GDM1 (cell line): ENCODE measurements at regions not wholly inside any gene's neighbourhood (a gene's known extent, or its start where the extent isn't known, plus 50 kb on each side); places are given as distances from the start of the nearest gene placed in this dataset.

ENCODE experiments used
- DNase-seq: peaks from one replicate; lab custom pipeline; 2025; lab: John Stamatoyannopoulos, UW

DNA sequence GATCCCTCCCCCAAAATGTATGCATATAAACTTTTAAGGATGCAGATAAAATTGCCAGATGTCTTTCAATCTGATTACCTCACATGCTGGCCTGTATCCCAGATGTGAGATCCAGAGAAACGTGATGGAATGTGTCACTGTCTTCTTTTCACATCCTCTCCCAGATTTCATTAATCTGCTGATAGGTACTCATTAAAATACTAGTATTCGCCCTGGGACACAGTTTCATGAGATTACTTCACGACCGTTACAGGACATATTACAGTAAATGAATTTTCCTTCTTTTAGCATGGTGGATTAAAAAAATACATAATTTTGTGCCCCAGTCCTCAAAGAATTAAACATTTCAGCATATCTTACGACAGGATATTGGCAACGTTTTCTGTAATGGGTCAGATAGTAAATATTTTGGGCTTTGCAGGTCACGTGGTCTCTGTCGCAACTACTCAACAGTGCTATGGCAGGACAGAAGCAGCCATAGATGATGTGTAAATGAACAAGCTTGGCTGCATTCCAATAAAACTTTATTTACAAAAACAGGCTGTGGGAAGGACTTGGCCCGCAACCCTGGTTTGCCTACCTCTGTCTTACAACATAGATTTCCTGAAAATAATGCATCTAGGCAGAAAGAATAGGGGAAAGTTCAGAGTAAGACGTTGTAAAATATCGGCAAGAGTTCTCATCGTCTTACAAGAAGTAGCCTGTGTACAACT is 156.0 kb upstream of the DIO3 start:
- no peak for DNase-seq

DNA sequence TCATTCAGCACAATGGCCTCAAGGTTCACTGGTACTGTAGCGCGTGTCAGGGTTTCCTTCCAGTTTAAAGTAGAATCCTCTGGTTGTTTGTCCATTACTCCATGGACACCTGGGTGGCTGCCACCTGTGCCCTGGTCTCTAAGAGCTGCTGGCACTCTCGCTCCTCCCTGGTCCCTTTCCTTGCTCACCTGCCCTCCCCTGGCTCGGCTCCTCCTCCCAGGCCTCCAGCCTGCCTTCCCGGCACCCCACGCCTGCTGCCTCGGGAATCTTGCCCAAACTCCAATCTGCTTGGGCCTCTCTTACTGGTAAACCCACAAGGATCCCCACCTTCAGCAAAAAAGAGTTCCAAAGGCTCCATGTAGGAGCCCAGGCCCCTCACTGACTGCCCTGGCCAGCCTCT is 154.4 kb upstream of the DIO3 start:
- no peak for DNase-seq

- DNase-seq = no peak
These were observed 154.0 kb upstream of the DIO3 start for GRCh38 chr14:101407328-101407727.

DNA sequence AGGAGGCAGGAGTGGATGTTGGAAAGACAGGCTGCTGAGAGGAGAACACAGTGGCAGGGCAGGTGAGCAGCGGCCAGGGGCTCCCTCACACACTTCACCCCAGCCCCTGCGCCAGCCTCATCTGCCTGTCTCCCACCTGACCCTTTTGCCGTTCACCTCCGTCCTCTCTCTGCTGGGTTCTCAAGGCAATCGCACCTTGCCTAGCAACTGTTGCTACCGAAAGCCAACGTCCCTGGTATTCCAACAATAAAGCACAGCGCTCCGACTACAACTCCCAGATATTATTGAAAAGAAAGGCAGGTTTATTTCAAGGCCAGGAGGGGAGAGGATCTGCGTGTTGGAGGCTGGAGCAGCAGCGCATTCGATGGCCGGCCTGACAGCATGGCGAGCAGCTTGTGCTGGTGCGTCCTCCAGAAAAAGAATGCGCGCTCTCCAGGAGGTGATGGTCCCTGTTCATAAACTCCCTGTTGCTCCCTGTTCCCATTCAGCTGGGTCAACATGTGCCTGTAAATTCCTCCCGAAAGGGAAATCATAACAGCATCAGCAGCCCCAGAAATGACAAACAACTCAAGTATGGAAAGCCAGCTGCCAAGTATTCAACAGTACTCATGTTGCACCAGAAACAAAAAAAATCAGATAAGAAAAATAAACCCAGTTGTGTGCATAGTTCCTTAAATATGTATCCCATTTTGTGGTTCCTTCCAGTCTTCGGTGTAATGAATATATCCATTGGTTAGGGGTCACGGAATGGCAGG is 153.0 kb upstream of the DIO3 start:
- DNase-seq = no peak

DNA sequence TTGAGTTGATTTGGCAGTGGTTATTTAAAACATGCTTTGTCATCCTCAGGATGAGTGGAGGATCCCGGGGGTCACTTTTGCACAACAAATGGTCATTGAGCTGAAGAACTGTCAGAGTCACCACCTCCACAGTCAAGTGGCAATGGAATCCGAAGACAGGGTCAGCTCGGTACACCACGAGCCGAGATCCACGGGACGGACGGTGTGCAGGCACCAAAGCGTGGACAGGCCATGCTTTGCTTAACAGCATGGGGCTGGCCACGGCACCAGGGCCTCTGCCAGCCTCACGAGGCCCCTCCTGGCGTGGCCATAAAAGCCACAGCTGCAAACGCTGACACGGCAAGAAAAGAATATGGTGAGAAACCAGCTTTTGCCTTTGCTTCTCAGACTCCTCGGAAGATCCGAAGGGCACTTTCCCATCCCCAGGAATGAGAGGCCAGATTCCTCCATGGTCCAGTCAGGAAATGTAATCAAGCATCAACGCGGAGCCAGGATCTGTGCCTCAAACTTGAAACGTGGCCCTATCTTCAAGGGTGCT is 152.2 kb upstream of the DIO3 start:
- DNase-seq = no peak

DNA sequence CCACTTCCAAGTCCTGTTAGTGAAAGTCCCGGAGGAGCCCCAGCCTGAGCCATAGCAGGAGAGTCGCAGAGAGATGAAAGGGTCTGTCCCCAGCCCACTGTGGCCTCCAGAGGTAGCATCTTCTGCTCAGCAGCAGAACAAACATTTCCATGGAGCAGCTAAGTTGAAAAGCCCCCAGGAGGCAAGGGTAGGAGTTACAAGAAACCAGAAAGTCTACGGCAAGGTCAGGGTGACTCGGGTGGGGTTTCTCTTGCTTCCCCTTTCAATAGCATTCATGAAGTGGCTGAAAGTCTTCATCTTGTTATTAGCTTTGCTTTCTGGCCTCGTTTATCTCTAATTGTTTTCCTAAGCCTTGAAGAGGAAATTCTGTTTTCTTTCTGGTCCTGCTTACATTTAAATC is 151.2 kb upstream of the DIO3 start:
- DNase-seq = no peak

DNA sequence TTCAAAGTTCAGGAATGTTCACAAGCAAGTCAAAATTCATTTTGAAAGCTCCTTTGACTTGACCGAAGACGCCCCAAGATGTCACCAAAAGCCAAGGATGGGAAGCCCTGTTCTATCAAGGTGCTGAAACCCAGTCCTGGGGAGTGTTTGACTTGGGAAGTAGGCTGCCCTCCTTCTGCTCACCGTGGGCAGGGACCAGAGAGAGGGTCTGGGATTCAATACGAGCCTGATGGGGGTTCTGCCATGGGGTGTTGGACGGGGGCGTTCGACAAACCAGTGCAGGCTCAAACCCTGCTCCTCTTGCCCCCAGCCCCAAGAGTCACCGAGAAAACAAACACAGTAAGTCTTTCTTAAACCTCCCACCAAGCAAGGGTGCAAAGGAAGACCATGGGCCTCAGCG is 150.1 kb upstream of the DIO3 start:
- no peak for DNase-seq

GRCh38 chr14:101411779-101412178 is 149.5 kb upstream of the DIO3 start:
- DNase-seq = no peak

GRCh38 chr14:101412739-101413138 is 148.6 kb upstream of the DIO3 start:
- DNase-seq = no peak

DNA sequence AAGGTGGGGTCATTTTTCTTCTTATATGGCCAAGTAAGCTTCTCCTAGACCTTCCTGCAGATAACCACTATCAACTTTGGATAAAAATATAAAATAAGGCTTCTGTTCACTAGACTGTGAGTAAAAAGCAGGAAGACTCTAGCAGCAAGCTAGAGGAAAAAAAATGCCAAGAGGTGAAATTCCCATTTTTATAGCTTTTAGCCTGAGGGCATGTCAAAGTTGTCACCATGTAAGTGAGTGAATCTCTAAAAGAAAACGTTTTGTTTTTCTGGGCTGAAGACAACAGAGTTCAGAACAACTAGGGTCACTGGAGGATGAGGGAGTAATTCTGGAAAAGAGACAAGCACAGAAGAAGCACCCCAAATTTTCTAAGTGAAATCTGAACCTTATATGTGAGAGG is 143.9 kb upstream of the DIO3 start:
- DNase-seq = no peak

GRCh38 chr14:101418601-101419000 is 142.7 kb upstream of the DIO3 start:
- DNase-seq = no peak

DNA sequence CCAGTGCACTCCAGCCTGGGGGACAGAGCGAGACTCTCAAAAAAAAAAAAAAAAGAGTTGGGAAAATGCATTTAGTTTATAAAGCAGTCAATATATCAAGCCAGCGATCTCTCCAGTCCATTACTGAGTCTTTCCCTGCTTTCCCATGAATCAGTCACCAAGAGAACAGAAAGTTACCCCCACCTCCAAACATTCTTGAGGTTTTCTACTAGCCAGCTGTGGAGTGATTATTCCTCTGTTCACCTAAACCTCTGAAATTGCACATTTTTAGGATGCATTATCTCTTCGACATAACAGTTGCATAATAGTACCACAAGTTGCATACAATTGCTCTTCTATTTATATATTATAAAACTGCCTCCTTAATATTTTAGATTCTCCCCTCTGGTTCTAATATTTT is 134.8 kb upstream of the DIO3 start:
- no peak for DNase-seq

DNA sequence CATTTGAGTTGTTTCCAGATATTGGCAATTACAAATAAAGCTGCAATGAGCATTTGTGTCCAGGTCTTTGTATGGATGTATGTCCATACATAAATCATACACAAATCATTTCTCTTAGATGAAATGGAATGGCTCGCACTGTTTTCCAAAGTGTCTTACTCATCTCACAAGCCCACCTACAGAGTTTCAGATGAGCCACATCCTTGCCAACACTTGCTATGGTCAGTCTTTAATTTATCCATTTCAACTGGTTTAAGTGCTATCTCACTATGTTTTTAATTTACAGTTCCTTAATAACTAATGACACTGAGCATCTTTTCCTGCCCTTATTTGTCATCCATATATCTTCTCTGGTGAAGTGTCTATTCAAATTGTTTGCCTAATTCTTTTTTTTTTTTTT is 132.9 kb upstream of the DIO3 start:
- DNase-seq = no peak

DNA sequence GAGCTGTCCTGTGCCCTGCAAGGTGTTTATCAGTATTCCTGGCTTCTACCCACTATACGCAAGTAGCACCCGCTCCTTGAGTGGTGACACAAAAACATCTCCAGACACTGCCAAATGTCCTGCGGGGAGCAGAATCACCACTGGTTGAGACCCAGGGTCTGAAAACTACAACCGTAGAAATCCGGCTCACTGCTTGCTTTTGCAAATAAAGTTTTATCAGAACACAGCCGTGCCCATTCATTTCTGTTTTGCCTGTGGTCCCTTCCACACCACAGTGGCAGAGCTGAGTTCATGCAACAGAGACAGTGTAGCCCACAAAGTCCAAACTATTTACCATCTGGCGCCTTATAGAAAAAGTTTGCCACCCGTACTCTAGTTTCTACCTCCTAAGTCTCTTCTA is 125.7 kb upstream of the DIO3 start:
- DNase-seq = no peak

DNA sequence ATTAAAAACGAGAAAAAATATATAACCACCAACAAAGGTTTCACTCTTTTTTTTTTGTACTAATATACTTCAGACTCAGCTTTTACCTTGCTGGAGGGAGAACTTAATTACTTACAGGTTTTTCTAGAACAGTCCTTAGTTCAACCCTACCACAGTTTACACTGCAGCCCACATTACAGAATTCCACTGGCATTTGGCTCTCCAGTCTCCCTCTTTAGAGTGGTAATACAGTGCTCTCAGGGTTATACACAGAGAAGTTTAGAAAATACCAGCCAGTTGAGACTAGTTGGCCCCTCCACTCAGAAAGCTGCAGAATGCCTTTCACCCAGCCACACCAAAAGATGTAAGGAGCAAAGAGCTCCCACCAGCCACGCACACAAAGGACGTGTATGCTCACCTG is 122.3 kb upstream of the DIO3 start:
- DNase-seq = no peak

GRCh38 chr14:101440496-101440895 is 120.8 kb upstream of the DIO3 start:
- DNase-seq = no peak

DNA sequence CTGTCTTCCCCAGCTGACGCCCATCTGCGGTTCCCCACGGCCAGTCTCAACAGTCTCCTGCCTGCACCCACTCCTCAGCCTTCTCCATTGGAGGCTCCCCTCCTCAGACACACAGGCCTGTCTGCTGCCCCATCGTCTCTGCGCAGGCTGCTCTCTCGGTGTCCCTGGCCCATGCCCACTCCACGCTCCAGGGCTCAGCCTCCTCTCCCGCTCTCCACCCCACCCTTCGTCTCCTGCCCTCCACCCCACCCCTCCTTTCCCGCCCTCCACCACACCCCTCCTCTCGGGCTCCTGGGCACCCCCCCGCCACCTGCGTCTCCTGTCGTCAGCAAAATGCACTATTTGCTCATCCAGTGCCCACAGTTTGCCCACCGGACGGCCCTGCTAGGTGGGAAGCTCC is 119.6 kb upstream of the DIO3 start:
- no peak for DNase-seq

- DNase-seq = no peak
These were observed 118.8 kb upstream of the DIO3 start for GRCh38 chr14:101442451-101442850.

- no peak for DNase-seq
These were observed 117.2 kb upstream of the DIO3 start for GRCh38 chr14:101444116-101444515.

DNA sequence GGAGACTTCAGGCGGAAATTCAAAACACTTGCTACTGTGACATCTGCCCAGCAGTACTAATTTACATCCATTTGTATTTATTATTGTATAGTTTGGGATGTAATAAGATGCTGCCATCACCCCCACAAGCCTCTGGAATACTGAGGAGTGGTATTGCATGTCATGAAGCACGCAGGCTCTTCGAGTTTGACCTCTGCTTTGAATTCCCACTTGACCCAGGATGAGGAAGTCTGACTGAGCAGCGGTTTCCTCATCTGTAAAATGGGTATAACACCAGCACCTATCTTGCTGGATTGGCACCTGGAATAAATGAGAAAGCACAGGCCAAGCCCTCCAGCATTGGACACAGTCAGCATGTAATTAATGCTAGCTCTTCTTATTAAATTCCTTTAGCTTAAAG is 116.0 kb upstream of the DIO3 start:
- DNase-seq = no peak

GRCh38 chr14:101446387-101446969 is 114.8 kb upstream of the DIO3 start:
- DNase-seq = no peak

DNA sequence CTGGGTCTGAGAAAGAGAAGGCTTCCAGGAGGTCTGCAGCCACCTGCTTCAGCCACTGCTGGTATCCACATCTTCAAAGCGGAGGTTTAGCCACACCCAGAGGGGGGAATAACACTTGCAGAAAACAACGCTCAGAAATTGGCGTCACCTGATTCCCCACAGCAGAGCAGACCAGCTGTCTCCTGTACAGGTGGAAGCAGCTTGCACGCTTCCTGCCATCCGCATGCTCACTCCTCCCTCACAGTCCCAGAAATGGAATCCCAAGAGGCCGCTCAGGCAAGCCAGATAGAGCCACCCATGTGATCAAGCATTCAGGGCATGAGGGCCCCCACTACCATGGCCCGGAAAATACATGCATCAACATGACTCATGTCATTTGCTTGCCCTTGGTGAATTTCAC is 112.2 kb upstream of the DIO3 start:
- no peak for DNase-seq

GRCh38 chr14:101451166-101451565 is 110.1 kb upstream of the DIO3 start:
- no peak for DNase-seq
